ENCODE measurements at regions not wholly inside any gene's neighbourhood (a gene's known extent, or its start where the extent isn't known, plus 50 kb on each side); places are given as distances from the start of the nearest gene placed in this dataset.

GRCh38 chr9:26058111-26058895 is 380.1 kb upstream of the TUSC1 start:
- no peak for DNase-seq (ENCODE audit: low read depth)

GRCh38 chr9:26057050-26057449 is 378.8 kb upstream of the TUSC1 start:
- DNase-seq (ENCODE audit: low read depth): no peak

DNA sequence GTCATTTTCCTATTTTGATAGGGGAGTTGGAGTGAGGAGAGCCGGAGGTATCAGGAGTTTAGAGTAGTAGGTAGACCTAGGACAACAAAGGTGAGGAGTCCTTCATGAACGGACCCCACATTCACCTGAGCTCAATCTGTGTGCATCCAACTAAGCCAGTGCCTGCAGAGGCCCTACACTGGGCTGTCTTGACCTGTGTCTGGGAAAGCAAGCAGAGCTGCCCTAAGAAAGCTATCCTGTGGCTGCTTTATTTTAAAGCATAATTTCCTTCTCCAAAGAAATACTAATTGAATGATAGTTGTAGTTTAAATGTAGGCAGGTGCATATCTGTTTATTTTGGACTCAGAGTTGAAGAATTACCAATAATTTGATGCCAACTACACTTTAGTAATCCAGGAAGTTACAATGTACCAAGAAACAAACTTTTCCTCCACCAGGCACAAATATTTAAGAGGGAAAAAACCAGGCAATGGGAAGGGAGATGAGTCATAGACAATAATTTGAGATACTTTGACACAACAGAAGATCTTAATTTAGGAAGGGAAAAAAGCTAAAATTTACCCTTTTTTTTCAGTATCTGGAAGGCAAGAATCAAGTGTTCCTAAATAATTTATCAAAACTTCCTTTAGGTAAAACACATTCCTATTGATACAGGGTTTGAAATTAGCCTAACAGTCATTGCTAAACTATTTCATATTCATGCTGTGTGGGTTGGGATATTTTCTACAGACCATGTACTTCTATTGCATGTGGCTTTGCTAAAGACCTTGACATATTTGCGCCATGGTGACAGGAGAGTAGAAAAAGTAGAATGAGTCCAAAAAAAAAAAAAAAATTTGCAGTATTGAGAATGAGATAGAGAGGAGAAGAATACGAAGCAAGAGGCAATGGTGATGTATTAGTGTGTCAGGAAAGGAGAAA is 376.6 kb upstream of the TUSC1 start:
- no peak for DNase-seq (ENCODE audit: low read depth)

DNA sequence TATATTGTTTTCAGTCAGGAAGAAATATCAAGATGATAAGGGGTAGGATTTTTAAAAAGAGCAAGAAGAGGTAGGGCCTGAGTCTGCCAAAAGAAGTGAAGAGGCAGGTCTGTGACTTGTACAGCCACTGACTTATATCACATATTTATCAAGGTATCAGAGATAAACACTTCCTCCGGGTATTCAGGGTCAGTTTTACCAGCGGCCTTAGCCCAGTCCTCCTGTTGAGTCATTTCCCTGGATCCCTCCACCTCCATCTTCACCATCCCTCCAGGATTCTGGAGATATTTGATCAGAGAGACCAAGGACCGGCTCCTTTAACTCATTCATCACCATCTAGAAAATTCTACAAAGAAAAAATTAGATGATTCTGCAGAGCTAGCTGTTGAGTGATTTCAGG is 375.7 kb upstream of the TUSC1 start:
- no peak for DNase-seq (ENCODE audit: low read depth)

DNA sequence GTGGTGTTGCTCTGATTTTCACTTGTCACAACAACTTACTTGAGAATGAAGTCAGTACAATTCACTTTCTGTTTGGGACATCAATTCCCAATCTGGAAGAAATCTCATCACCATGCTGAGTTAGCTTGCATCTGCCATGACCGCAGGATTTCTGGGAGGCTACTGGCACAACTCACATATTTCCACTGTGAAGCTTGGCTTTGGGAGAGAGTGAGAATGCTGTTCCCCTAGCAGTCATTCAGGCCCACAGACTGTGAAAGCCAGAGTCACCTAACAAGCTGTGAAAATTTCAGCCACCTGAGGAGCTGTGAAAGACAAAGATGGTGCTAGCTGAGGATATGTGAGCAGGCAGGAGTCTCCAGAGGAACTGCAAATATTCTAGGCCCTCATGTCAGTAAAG is 365.2 kb upstream of the TUSC1 start:
- DNase-seq (ENCODE audit: low read depth): no peak

GRCh38 chr9:26034786-26035185 is 356.5 kb upstream of the TUSC1 start:
- DNase-seq (ENCODE audit: low read depth): no peak

DNA sequence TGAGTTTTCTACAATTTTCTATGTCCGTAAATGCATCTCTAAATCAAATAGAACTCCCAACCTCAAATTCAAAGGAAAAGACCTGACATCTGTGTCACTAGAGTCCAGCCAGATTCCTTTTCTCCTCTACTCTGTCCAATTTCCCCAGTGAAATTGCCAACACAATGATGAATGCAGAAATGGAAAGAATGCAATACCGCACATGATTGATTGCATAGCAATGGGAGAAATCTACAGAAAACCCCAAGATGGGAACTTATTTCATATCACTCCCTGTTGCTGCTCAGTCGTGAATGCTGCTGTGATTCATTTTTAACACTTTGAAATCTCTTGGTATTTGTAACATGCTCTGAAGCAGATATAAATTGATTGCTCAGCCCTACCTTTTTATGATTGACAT is 355.1 kb upstream of the TUSC1 start:
- no peak for DNase-seq (ENCODE audit: low read depth)

GRCh38 chr9:26026423-26027100 is 348.3 kb upstream of the TUSC1 start:
- no peak for DNase-seq (ENCODE audit: low read depth)

- DNase-seq (ENCODE audit: low read depth): no peak
Measured at GRCh38 chr9:26013199-26013598, 335.0 kb upstream of the TUSC1 start.

DNA sequence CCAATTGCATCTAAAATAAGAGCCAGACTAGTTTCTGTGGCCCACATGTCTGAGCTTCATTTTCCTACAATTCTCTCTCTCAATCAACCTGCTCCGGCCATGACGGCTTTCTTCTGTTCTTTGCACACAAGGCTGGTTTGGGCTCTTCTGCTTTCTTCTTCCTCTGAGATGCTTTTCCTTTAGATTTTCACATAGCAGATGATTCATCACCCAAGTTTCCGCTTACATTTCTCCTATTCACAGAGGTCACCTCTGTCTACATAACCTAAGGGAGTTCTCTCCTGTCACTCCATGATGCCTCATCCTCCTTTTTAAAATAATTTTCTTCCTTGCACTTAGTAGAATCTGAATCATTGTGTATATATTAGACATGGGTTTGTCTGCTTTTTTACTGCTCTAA is 334.6 kb upstream of the TUSC1 start:
- no peak for DNase-seq (ENCODE audit: low read depth)

DNA sequence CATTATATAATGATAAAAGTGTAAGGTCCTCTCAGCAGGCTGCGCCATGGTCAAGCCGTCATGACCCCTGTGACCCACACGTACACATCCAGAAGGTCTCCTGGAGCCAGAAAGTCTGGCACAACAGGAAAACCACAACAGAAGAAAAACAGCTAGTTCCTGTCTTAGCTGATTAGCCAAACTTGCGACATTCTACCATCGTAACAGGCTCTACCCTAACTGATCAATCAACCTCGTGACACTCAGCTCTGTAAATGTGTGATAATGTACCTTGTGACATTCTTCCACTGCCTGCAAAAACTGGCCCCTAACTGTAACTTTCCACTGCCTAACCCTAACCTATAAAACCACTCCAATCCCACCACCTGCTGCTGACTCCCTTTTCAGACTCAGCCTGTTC is 316.4 kb upstream of the TUSC1 start:
- no peak for DNase-seq (ENCODE audit: low read depth)

GRCh38 chr9:25990376-25990775 is 312.1 kb upstream of the TUSC1 start:
- no peak for DNase-seq (ENCODE audit: low read depth)

GRCh38 chr9:25975667-25976066 is 297.4 kb upstream of the TUSC1 start:
- no peak for DNase-seq (ENCODE audit: low read depth)

DNA sequence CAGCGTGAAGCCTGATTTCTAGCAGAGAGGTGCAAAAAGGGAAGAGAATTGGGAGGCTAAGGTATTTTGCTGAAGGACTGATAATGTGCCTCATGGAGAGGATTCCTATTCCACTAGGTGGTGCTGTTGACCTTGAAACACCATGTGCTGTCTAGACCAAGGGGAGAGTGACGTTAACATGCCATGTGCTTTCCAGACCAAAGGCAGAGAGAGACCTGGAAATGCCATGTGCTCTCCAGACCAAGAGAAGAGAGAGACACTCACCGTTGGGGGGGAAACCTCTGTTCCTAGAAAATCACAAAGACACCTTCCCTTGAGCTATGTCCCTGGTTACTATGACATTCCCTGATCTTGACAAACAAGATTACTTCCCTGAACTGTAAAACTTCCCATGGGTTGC is 286.0 kb upstream of the TUSC1 start:
- DNase-seq (ENCODE audit: low read depth): no peak

GRCh38 chr9:25960178-25960577 is 281.9 kb upstream of the TUSC1 start:
- no peak for DNase-seq (ENCODE audit: low read depth)

GRCh38 chr9:25954209-25954608 is 276.0 kb upstream of the TUSC1 start:
- DNase-seq (ENCODE audit: low read depth): no peak

- DNase-seq (ENCODE audit: low read depth): no peak
Measured at GRCh38 chr9:25948182-25948581, 269.9 kb upstream of the TUSC1 start.

DNA sequence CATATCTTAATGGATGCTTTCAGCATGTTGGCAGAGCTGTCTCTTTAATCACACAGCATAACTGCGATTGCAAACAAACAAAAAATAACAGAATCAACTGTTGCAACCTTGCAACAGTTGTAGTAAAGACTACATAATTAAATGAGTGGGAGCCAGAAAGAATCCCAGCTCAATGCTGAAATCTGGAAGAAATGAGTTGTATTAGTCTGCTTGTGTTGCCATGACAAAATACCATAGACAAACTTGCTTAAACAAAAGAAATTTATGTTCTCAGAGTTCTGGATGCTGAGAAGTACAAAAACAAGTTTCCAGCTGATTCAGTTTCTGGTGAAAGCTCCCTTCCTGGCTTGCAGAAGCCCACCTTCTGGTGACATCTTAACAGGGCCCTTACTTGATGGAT is 260.9 kb upstream of the TUSC1 start:
- peak; percentile 16 for DNase-seq (ENCODE audit: low read depth)

GRCh38 chr9:25936031-25936430 is 257.8 kb upstream of the TUSC1 start:
- no peak for DNase-seq (ENCODE audit: low read depth)

DNA sequence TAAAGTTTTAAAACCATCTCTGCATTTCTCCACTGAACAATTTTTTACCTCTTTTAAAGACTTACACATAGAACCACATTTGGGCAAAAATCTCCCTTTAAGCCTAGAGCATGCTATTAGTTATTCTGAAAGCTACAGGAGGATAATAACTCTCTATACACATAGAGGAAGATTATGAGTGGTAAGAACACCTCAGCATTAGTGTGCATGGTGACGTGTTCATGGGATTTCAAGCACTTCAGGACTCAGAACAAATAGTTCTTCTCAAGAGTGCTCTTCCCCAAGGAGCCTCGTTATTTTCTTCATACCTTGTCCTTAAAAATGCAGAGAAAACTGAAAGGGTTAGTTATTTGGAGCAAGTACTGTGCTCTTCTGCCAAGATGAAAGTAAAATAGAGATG is 256.9 kb upstream of the TUSC1 start:
- no peak for DNase-seq (ENCODE audit: low read depth)

DNA sequence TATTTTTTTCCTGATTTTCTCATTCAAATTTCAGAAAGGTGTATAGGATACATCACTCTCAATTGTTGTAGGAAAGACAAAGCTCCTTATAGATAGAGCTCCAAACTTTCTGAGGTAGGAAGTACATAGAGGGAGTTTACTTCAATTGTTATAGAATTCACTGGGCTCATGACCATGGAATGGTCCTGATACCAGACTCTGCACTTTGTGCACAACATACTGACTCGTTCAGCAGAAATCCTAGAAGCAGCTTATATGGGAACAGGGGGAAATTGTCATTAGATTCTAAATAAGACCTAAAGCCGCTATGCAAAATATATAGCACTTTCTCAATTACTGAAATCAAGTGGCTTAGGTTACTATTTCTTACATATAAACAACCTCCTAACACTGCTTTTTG is 240.5 kb upstream of the TUSC1 start:
- DNase-seq (ENCODE audit: low read depth): no peak

GRCh38 chr9:25917731-25918362 is 239.6 kb upstream of the TUSC1 start:
- no peak for DNase-seq (ENCODE audit: low read depth)

Measured in forelimb muscle (tissue), 1 donor.